Mesodermal cell (in vitro differentiated cells): ENCODE measurements at regions not wholly inside any gene's neighbourhood (a gene's known extent, or its start where the extent isn't known, plus 50 kb on each side); places are given as distances from the start of the nearest gene placed in this dataset.

Experiments
- H3K27ac ChIP-seq: 2 replicates; pipeline ENCODE4 v1.7.0; 2013; ENCODE audit warnings: mild to moderate bottlenecking, low read depth, low read length, moderate library complexity; ENCODE audit not compliant: severe bottlenecking
- H3K36me3 ChIP-seq: 2 replicates; pipeline ENCODE4 v1.7.1; 2013; ENCODE audit warnings: mild to moderate bottlenecking, low read length, moderate library complexity; ENCODE audit not compliant: control insufficient read depth, insufficient read depth
- H3K4me1 ChIP-seq: one replicate; pipeline ENCODE4 v1.7.1; 2013; ENCODE audit warnings: mild to moderate bottlenecking, low read length; ENCODE audit not compliant: insufficient read depth, control insufficient read depth, poor library complexity, severe bottlenecking
- H3K4me3 ChIP-seq: 2 replicates; pipeline ENCODE4 v1.7.0; 2013; ENCODE audit warnings: low read length, control low read depth, mild to moderate bottlenecking; ENCODE audit not compliant: insufficient read depth, poor library complexity, severe bottlenecking; ENCODE audit errors: extremely low read depth
- H3K9me3 ChIP-seq: 2 replicates; pipeline ENCODE4 v1.7.1; 2013; ENCODE audit warnings: mild to moderate bottlenecking, low read length, moderate library complexity; ENCODE audit not compliant: control insufficient read depth
- WGBS, 2 experiments: methylation state at CpG; one replicate each; pipeline ENCODE4 v1.1.5; 2013; ENCODE audit warnings: missing lambda C conversion rate in 2 of 2; ENCODE audit not compliant: insufficient coverage in 2 of 2; 5-methylcytosine and 5-hydroxymethylcytosine counted together

GRCh38 chr5:175378444-175379028 is 65.4 kb downstream of the DRD1 start:
- no peaks in the 10 kb centered on the region for H3K36me3 ChIP-seq
- H3K27ac ChIP-seq = no peak overlapping the region
- 78 to 80% methylated on average over 1 to 2 of the region's 5 CpGs for WGBS, 2 experiments
- H3K4me3 ChIP-seq = no peak overlapping the region
- H3K4me1 ChIP-seq = no peaks in the 10 kb centered on the region
- no peaks in the 10 kb centered on the region for H3K9me3 ChIP-seq

DNA sequence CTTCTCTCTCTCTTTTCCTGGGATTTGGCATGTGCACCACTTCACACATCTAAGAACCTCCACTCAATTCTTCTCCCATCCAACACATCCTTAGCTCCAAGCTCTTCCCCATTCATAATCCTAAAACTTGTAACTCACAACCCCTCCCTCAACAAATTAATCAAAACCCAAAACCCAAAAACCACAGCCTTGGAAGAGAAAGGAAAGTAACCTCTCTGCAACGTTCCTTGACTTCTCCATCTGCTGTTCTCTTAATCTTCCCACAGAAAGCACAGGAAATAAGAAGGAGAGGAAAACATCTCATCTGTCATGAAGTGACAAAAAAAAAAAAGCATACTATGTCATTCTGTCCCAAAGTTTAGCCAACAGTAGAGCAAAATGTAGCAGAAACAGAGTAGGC is 66.2 kb downstream of the DRD1 start:
- no peaks in the 10 kb centered on the region for H3K36me3 ChIP-seq
- WGBS, 2 experiments = no CpG with 5 or more reads among the region's 1 CpG
- H3K4me3 ChIP-seq = no peak overlapping the region
- no peak overlapping the region for H3K27ac ChIP-seq
- no peaks in the 10 kb centered on the region for H3K4me1 ChIP-seq
- no peaks in the 10 kb centered on the region for H3K9me3 ChIP-seq

GRCh38 chr5:175374166-175374875 is 69.7 kb downstream of the DRD1 start:
- Histone ChIP-seq H3K27ac (no peak overlapping the region), H3K36me3 (no peaks in the 10 kb centered on the region), H3K9me3 (no peaks in the 10 kb centered on the region), H3K4me3 (no peak overlapping the region), H3K4me1 (no peaks in the 10 kb centered on the region)
- WGBS, 2 experiments = 93 to 100% methylated on average over 1 to 2 of the region's 2 CpGs

DNA sequence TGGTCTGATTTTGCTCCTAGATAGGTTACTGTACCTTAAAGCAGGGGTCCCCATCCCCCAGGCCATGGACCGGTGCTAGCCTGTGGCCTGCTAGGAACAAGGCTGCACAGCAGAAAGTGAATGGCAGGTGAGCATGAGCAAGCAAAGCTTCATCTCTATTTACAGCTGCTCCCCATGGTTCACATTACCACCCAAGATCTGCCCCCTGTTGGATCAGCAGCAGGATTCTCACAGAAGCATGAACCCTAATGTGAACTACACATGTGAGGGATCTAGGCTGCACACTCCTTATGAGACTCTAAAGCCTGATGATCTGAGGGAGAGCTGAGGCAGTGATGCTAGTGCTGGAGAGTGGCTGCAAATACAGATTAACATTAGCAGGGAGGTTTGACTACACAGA is 78.1 kb downstream of the DRD1 start:
- no peaks in the 10 kb centered on the region for H3K36me3 ChIP-seq
- no peaks in the 10 kb centered on the region for H3K4me1 ChIP-seq
- no peaks in the 10 kb centered on the region for H3K9me3 ChIP-seq
- 100% methylated on average over 1 of the region's 1 CpG for WGBS, 2 experiments
- no peak overlapping the region for H3K4me3 ChIP-seq
- no peak overlapping the region for H3K27ac ChIP-seq

DNA sequence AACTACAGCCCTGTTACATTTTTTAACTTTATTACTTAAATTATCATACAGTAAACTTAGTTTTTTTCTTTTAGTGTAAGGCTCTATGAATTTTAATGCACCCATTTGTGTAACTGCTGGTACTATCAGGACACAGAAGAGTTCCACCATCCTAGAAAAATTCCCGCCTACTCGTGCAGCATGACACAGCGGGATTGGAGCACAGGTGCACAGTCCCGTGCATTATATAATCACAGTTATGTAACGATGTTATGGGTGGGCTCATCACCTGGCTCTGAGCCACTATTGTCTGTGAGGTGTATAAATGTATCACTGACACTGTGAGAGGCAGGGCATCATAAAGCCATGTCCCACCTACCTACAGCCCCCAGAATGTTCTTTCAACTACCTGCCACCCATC is 80.7 kb downstream of the DRD1 start:
- Histone ChIP-seq H3K9me3 (no peaks in the 10 kb centered on the region), H3K4me3 (no peak overlapping the region), H3K36me3 (no peaks in the 10 kb centered on the region), H3K4me1 (peaks cover 5% of the 10 kb centered on the region), H3K27ac (no peak overlapping the region)
- WGBS, 2 experiments = 87% methylated on average over 4 of the region's 5 CpGs; no CpG with 5 or more reads in 1 of the 2 experiments

GRCh38 chr5:175357995-175358394 is 86.0 kb downstream of the DRD1 start:
- Histone ChIP-seq H3K4me3 (no peak overlapping the region), H3K4me1 (peaks cover 13% of the 10 kb centered on the region), H3K27ac (no peak overlapping the region), H3K9me3 (no peaks in the 10 kb centered on the region), H3K36me3 (no peaks in the 10 kb centered on the region)
- WGBS, 2 experiments = 86 to 100% methylated on average over 1 of the region's 1 CpG

GRCh38 chr5:175356428-175356827 is 87.6 kb downstream of the DRD1 start:
- Histone ChIP-seq H3K4me3 (no peak overlapping the region), H3K36me3 (no peaks in the 10 kb centered on the region), H3K4me1 (peaks cover 18% of the 10 kb centered on the region), H3K9me3 (no peaks in the 10 kb centered on the region), H3K27ac (no peak overlapping the region)
- 89 to 90% methylated on average over 5 of the region's 10 CpGs for WGBS, 2 experiments

DNA sequence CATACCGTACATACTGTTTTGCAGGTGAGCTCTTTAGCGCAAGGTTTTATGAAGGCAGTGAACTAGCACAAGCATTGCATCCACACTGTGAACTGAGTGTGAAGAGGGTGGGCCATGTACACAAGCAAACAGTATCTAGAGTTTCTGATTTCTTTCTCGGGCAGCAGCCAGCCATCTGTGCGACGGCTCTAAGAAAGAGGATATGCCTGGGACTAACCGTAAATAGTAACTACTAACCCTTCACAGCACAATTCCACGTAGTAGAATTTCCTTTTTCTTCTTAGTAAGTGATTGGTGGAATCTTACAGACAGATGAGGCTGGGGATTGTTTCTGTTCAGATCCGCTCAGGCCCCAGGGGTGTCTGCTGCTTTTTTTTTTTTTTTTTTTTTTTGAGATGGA is 89.0 kb downstream of the DRD1 start:
- 83 to 100% methylated on average over 2 of the region's 8 CpGs for WGBS, 2 experiments
- peaks cover 18% of the 10 kb centered on the region for H3K4me1 ChIP-seq
- peak overlapping the region; percentile 46 for H3K27ac ChIP-seq
- no peak overlapping the region for H3K4me3 ChIP-seq
- H3K9me3 ChIP-seq = no peaks in the 10 kb centered on the region
- no peaks in the 10 kb centered on the region for H3K36me3 ChIP-seq

GRCh38 chr5:175353926-175354325 is 90.1 kb downstream of the DRD1 start:
- H3K4me1 ChIP-seq = peaks cover 18% of the 10 kb centered on the region

DNA sequence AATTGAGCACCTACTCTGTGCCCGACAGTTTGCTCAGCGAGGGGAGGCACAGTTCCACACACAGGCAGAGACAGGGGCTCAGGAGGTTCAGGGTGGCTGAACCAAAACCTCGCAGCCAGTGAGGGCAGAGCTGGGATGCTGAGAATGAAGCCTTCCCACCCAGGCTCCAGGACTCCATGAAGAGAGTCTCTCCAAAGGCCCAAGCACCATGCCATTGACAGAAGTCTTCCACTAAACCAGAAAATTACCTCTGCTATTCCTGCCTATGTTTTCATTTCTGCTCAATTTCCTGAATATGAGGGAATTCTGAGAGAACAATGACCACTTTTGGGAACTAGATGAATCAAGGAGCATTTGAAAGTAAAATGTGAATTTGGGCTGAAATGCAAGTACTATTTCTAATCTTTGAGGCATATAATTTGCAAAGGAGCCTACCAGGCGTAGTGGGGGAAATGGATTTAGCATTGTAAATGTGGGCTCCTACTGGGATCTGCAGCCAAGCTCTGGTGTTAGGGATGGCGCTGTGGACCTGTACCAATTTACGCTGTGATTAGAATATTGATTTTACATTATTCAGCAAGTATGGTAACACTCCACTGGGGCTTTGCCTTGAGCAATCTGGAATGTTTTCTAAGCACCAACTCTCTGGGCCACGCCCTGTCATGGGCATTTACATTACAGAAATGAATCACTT is 91.9 kb downstream of the DRD1 start:
- H3K4me1 ChIP-seq = peaks cover 25% of the 10 kb centered on the region
- 88 to 97% methylated on average over 2 to 5 of the region's 7 CpGs for WGBS, 2 experiments
- no peak overlapping the region for H3K4me3 ChIP-seq
- no peaks in the 10 kb centered on the region for H3K36me3 ChIP-seq
- no peaks in the 10 kb centered on the region for H3K9me3 ChIP-seq
- no peak overlapping the region for H3K27ac ChIP-seq

More at GRCh38 chr5:175353926-175354325, 90.1 kb downstream of the DRD1 start:
- H3K9me3 ChIP-seq = no peaks in the 10 kb centered on the region
- WGBS, 2 experiments = no CpG with 5 or more reads among the region's 2 CpGs
- no peaks in the 10 kb centered on the region for H3K36me3 ChIP-seq
- no peak overlapping the region for H3K27ac ChIP-seq
- no peak overlapping the region for H3K4me3 ChIP-seq

DNA sequence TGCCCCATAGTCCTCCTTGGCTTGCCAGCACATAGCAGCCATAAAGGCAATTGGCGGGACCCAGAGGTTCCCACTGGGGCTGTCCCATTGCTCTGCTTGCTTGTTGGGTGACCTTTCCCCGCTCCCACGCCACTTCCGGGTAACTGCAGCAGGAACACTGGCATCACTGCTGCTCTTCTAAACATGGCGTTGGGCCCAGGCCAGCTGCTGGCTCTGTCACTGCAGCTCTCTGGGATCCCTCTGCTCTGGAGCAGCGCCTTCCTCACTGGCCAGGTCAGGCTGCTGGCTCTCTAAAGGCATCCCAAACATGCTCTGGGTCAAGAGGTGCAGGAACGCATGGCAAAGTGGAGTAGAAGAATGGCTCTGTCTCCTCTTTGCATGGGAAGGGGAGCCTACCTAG is 92.9 kb downstream of the DRD1 start:
- H3K4me3 ChIP-seq = no peak overlapping the region
- no peaks in the 10 kb centered on the region for H3K9me3 ChIP-seq
- H3K27ac ChIP-seq = no peak overlapping the region
- H3K4me1 ChIP-seq = peaks cover 31% of the 10 kb centered on the region
- WGBS, 2 experiments = 70% methylated on average over 6 to 7 of the region's 7 CpGs
- H3K36me3 ChIP-seq = no peaks in the 10 kb centered on the region
